Kidney (tissue), 13 donors: ENCODE measurements at regions not wholly inside any gene's neighbourhood (a gene's known extent, or its start where the extent isn't known, plus 50 kb on each side); places are given as distances from the start of the nearest gene placed in this dataset.

Experiments used
- DNase-seq, 5 donors: peaks; one replicate each; pipeline ENCODE4 v3.0.0-alpha.2; 2013 to 2020
- FAIRE-seq: peaks from 2 replicates; lab custom pipeline; 2012; peaks lifted over from hg19 to GRCh38; lab: Jason Lieb, UNC
- H3K27ac ChIP-seq, 2 donors: one replicate each; pipeline ENCODE4 v1.7.0; 2013; ENCODE audit warnings: low read depth in 2 of 2, low read length in 2 of 2, inconsistent platforms in 1 of 2
- H3K27me3 ChIP-seq: one replicate; pipeline ENCODE4 v1.7.1; 2013; ENCODE audit warnings: low read length, inconsistent platforms; ENCODE audit not compliant: control insufficient read depth, insufficient read depth
- H3K36me3 ChIP-seq, 3 donors: one replicate each; pipeline versions ENCODE4 v1.7.0 to v1.7.1; 2013; ENCODE audit warnings: low read length in 3 of 3, control low read depth in 1 of 3, inconsistent platforms in 1 of 3; ENCODE audit not compliant: insufficient read depth in 3 of 3, control insufficient read depth in 2 of 3
- H3K4me1 ChIP-seq, 3 donors: one replicate each; pipeline versions ENCODE4 v1.7.0 to v1.7.1; 2013; ENCODE audit warnings: low read length in 3 of 3, inconsistent platforms in 1 of 3, low read depth in 1 of 3; ENCODE audit not compliant: control insufficient read depth in 2 of 3, insufficient read depth in 2 of 3
- H3K4me3 ChIP-seq, 3 donors: one replicate each; pipeline versions ENCODE4 v1.7.0 to v1.8.1; 2013; ENCODE audit warnings: low read length in 3 of 3, control low read depth in 1 of 3, inconsistent platforms in 1 of 3
- H3K9ac ChIP-seq, 3 donors: one replicate each; pipeline versions ENCODE4 v1.7.0 to v1.7.1; 2013; ENCODE audit warnings: low read length in 3 of 3, control low read depth in 1 of 3, inconsistent platforms in 1 of 3
- H3K9me3 ChIP-seq, 3 donors: one replicate each; pipeline versions ENCODE4 v1.7.0 to v1.7.1; 2013; ENCODE audit warnings: low read length in 3 of 3, control low read depth in 1 of 3, inconsistent platforms in 1 of 3; ENCODE audit not compliant: control insufficient read depth in 2 of 3, insufficient read depth in 1 of 3
- intact Hi-C: fragments of 100-400 bp; cut with DNase I; formaldehyde crosslinking; loops from one replicate; pipeline ENCODE4 v1.11.1; 2022
- TF ChIP-seq, protein P1 (sequence below): IDR thresholded peaks from 3 replicates; pipeline ENCODE4 v1.5.1; 2012; ENCODE audit warnings: mild to moderate bottlenecking, moderate library complexity, borderline replicate concordance; ENCODE audit not compliant: insufficient read depth; ENCODE audit errors: extremely low read depth
- donor health status: control.
- donor health status: control.
- donor health status: control.
- donor health status: control.
- donor health status: control.
- donor health status: DM: yes; HTN: yes; CAD: no.
- donor health status: Normal renal cell carcinoma (clear cell type).

DNA sequence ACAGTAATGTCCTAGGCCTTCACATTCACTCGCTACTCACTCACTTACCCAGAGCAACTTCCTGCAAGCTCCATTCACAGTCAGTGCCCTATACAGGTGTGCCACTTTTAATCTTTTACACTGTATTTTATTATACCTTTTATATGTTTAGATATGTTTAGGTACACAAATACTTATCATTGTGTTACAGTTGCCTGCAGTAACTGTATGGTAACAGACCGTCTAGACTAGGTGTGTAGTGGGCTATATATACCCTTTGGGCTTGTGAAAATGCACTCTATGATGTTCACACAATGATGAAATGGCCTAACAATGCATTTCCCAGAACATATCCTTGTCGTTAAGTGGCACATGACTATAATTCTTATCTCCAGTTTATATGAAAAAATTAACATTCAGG is 204.5 kb upstream of the HMCN1 start:
- TF ChIP-seq, protein P1, sequence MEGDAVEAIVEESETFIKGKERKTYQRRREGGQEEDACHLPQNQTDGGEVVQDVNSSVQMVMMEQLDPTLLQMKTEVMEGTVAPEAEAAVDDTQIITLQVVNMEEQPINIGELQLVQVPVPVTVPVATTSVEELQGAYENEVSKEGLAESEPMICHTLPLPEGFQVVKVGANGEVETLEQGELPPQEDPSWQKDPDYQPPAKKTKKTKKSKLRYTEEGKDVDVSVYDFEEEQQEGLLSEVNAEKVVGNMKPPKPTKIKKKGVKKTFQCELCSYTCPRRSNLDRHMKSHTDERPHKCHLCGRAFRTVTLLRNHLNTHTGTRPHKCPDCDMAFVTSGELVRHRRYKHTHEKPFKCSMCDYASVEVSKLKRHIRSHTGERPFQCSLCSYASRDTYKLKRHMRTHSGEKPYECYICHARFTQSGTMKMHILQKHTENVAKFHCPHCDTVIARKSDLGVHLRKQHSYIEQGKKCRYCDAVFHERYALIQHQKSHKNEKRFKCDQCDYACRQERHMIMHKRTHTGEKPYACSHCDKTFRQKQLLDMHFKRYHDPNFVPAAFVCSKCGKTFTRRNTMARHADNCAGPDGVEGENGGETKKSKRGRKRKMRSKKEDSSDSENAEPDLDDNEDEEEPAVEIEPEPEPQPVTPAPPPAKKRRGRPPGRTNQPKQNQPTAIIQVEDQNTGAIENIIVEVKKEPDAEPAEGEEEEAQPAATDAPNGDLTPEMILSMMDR: no peak
- Histone ChIP-seq H3K36me3 (no peaks in the 10 kb centered on the region), H3K9ac (no peak overlapping the region), H3K9me3 (no peaks in the 10 kb centered on the region), H3K27me3 (no peaks in the 10 kb centered on the region), H3K4me1 (no peaks in the 10 kb centered on the region), H3K27ac (no peak overlapping the region), H3K4me3 (no peak overlapping the region)
- intact Hi-C loops: no loop called here
- DNase-seq (no peak), FAIRE-seq (no peak)

- FAIRE-seq: no peak
- H3K9me3 ChIP-seq: no peaks in the 10 kb centered on the region
- intact Hi-C loops: no loop called here
- H3K36me3 ChIP-seq: no peaks in the 10 kb centered on the region
- no peak overlapping the region for H3K27ac ChIP-seq
- no peak overlapping the region for H3K4me3 ChIP-seq
- TF ChIP-seq, protein P1: no peak
- no peaks in the 10 kb centered on the region for H3K4me1 ChIP-seq
- no peak for DNase-seq
- H3K9ac ChIP-seq: no peak overlapping the region
- H3K27me3 ChIP-seq: no peaks in the 10 kb centered on the region
Observed at GRCh38 chr1:185528084-185528676, 206.0 kb upstream of the HMCN1 start.

DNA sequence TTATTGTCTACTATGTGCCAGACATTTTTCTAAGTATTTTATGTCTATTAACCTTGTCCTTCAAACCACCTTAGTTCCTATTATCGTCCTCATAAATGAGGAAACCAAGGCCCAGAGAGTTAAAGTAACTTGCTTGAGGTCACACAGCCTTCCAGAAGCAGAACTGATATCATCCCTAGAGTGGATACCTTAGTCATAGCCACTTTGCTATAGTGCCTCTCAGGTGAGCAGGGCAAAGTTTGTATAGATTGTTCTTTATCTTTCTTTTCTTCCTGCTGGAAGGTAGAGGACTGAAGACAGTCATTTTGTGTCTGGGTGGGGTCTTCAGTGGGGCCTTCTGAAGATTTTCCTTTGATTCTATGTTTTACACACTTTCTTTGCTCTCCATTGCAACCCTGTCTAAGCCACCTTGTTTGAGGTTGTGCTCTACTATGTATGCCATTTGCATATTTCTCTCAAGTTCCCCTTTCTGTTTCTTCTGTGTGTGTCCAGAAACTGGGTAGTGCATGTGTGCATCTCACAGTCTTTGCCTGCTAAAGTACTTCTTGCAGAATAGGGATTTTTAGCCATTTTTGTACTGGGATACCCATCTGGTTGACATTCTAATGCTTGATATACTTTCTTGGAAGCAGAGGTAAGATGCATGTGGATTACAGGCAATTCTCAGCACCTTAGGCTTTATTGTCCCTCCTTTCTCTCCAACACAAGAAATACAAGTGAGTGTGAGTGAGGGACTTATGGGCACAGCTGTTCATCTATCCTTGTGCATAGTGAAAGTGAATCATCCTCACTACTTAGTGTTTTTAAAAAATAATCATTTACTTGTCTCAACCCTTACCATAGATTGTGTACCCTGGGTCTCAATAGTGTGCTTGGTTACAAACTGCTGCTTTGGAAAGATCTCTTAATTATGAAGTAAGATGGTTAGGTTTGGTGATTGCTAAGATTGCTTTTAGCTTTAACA is 207.6 kb upstream of the HMCN1 start:
- no peak for DNase-seq
- Histone ChIP-seq H3K4me3 (no peak overlapping the region), H3K27me3 (no peaks in the 10 kb centered on the region), H3K9me3 (no peaks in the 10 kb centered on the region), H3K36me3 (no peaks in the 10 kb centered on the region), H3K9ac (no peak overlapping the region), H3K4me1 (no peaks in the 10 kb centered on the region), H3K27ac (no peak overlapping the region)
- intact Hi-C loops: no loop called here
- no peak for FAIRE-seq
- TF ChIP-seq, protein P1: no peak
